ENCODE measurements at regions not wholly inside any gene's neighbourhood (a gene's known extent, or its start where the extent isn't known, plus 50 kb on each side); places are given as distances from the start of the nearest gene placed in this dataset.

DNA sequence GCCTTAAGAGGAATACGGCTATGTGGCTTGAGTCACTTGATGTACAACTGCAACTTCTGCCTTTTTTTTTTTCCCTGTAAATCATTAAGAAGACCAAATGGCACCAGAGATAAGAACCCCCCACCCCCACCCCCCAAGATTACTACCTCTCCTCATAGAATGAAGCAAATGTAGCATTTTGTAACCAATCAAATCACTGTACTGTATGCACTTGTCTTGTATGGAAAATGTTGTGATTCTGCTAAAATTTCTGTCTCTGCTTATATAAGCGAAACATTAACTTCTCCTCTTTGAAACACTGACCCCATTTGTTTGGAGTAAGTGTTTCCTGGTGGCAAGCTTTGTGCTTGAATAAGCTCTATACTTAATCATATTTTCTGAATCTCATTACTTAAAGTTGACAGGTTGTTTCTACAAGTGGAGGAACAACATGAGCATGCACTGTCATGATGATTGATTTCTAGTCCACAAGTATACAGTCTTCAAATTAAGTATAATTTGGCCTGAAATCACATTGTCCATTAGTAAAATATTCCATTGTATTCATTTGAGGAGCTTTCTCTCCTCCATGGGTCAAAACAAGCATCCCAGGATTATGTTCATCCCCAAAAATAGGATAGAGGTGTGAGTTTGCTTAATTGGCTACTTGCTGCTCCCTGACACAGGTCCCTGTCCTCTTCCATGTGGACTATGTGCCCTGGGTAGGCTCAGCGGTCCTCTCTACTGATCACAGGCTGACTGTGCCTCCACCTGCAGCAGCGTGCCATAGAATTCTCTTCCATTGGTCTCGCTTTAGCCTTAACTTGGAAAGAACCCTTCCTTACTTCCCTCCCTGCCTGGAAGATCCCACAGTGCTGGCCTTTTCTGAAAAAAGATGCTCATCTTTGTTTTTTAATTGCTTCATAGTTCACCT, 104.0 kb upstream of the BMP2K start:
- 88% methylated on average over 4 of the region's 5 CpGs for WGBS (ENCODE audit: insufficient coverage)
- ATAC-seq = no peak
- Histone ChIP-seq H3K36me3 (ENCODE audit: control insufficient read depth, insufficient read depth, low read length) (no peaks in the 10 kb centered on the region), H3K9me3 (ENCODE audit: control insufficient read depth, insufficient read depth, low read length) (no peaks in the 10 kb centered on the region), H3K4me1 (ENCODE audit: control insufficient read depth, insufficient read depth, low read length) (peaks cover 7% of the 10 kb centered on the region), H3K4me3 (ENCODE audit: low read length) (no peak overlapping the region), H3K27me3 (ENCODE audit: control insufficient read depth, insufficient read depth, low read length) (no peaks in the 10 kb centered on the region), H3K27ac (ENCODE audit: low read length) (no peak overlapping the region)
- intact Hi-C loops (cut with micrococcal nuclease) = no loop called here
- no peaks in the 10 kb centered on the region for H3K4me1 Mint-ChIP-seq
- no peaks in the 10 kb centered on the region for H3K36me3 Mint-ChIP-seq
- no peak for DNase-seq
- no peak overlapping the region for H3K27ac Mint-ChIP-seq
- H3K27me3 Mint-ChIP-seq (ENCODE audit: low read depth in 2 of 2) = peaks cover 4 to 12% of the 10 kb centered on the region in 2 donors
- TF ChIP-seq, protein P1, sequence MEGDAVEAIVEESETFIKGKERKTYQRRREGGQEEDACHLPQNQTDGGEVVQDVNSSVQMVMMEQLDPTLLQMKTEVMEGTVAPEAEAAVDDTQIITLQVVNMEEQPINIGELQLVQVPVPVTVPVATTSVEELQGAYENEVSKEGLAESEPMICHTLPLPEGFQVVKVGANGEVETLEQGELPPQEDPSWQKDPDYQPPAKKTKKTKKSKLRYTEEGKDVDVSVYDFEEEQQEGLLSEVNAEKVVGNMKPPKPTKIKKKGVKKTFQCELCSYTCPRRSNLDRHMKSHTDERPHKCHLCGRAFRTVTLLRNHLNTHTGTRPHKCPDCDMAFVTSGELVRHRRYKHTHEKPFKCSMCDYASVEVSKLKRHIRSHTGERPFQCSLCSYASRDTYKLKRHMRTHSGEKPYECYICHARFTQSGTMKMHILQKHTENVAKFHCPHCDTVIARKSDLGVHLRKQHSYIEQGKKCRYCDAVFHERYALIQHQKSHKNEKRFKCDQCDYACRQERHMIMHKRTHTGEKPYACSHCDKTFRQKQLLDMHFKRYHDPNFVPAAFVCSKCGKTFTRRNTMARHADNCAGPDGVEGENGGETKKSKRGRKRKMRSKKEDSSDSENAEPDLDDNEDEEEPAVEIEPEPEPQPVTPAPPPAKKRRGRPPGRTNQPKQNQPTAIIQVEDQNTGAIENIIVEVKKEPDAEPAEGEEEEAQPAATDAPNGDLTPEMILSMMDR (IDR thresholded peaks at IDR 0.05) = no peak
- H3K9me3 Mint-ChIP-seq = peaks cover 3% of the 10 kb centered on the region in 2 donors
- H3K4me3 Mint-ChIP-seq = no peak overlapping the region

DNA sequence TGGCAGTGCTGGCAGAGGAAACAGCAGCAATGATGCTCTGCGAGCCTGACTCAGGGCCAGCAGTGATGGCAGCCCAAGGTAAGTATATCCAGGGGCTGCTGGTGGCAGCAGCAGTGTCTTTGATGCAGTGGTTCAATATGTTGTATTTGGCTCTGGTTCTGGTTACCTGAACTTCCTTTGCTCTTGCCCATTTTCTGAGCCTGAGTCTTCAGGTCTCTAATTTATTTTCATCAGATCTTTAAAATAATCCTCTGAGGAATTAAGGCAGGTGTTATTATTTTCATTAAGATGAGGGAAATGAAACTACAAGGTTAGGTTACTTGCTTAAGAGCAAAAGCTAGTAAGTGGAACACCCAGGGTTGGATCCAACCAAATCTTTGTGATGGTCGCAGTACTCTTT, 102.8 kb upstream of the BMP2K start:
- peaks cover 4 to 12% of the 10 kb centered on the region in 2 donors for H3K27me3 Mint-ChIP-seq (ENCODE audit: low read depth in 2 of 2)
- no peak overlapping the region for H3K4me3 ChIP-seq (ENCODE audit: low read length)
- ATAC-seq (no peak), DNase-seq (no peak)
- intact Hi-C loops (cut with micrococcal nuclease) = no loop called here
- peaks cover 3% of the 10 kb centered on the region in 2 donors for H3K9me3 Mint-ChIP-seq
- no peak overlapping the region for H3K27ac Mint-ChIP-seq
- H3K4me1 ChIP-seq (ENCODE audit: control insufficient read depth, insufficient read depth, low read length) = peaks cover 6% of the 10 kb centered on the region
- TF ChIP-seq, protein P1 (IDR thresholded peaks at IDR 0.05) = no peak
- H3K27ac ChIP-seq (ENCODE audit: low read length) = no peak overlapping the region
- WGBS (ENCODE audit: insufficient coverage) = 96% methylated on average over 1 of the region's 2 CpGs
- H3K4me3 Mint-ChIP-seq = no peak overlapping the region
- no peaks in the 10 kb centered on the region for H3K4me1 Mint-ChIP-seq
- no peaks in the 10 kb centered on the region for H3K36me3 ChIP-seq (ENCODE audit: control insufficient read depth, insufficient read depth, low read length)
- no peaks in the 10 kb centered on the region for H3K27me3 ChIP-seq (ENCODE audit: control insufficient read depth, insufficient read depth, low read length)
- no peaks in the 10 kb centered on the region for H3K9me3 ChIP-seq (ENCODE audit: control insufficient read depth, insufficient read depth, low read length)
- no peaks in the 10 kb centered on the region for H3K36me3 Mint-ChIP-seq

DNA sequence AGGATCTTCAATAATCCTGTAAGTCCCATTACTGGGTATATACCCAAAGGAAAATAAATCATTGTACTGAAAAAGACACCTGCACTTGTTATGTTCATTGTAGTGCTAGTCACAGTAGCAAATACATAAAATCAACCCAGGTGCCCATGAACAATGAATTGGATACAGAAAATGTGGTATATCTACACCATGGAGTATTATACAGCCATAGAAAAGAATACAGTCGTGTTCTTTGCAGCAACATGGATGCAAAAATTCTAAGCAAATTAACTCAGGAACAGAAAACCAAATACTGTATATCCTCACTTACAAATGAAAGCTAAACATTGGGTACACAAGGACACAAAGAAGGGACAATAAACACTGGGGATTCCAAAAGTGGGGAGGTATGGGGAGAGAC, 100.8 kb upstream of the BMP2K start:
- Mint-ChIP-seq H3K36me3 (no peaks in the 10 kb centered on the region), H3K9me3 (peaks cover 3% of the 10 kb centered on the region in 2 donors)

More for the DNA sequence above, 100.8 kb upstream of the BMP2K start:
- Histone ChIP-seq H3K27ac (ENCODE audit: low read length) (no peak overlapping the region), H3K36me3 (ENCODE audit: control insufficient read depth, insufficient read depth, low read length) (no peaks in the 10 kb centered on the region), H3K4me1 (ENCODE audit: control insufficient read depth, insufficient read depth, low read length) (peaks cover 3% of the 10 kb centered on the region), H3K4me3 (ENCODE audit: low read length) (no peak overlapping the region), H3K27me3 (ENCODE audit: control insufficient read depth, insufficient read depth, low read length) (no peaks in the 10 kb centered on the region), H3K9me3 (ENCODE audit: control insufficient read depth, insufficient read depth, low read length) (no peaks in the 10 kb centered on the region)
- no peak for DNase-seq
- TF ChIP-seq, protein P1 (IDR thresholded peaks at IDR 0.05) = no peak
- no peaks in the 10 kb centered on the region for H3K4me1 Mint-ChIP-seq
- no peak for ATAC-seq
- WGBS (ENCODE audit: insufficient coverage) = 89% methylated on average over 1 of the region's 1 CpG
- intact Hi-C loops (cut with micrococcal nuclease) = no loop called here
- peaks cover 4 to 12% of the 10 kb centered on the region in 2 donors for H3K27me3 Mint-ChIP-seq (ENCODE audit: low read depth in 2 of 2)
- no peak overlapping the region for H3K27ac Mint-ChIP-seq
- H3K4me3 Mint-ChIP-seq = no peak overlapping the region

All from natural killer cell (primary cell).